GM18520 (cell line): ENCODE measurements at regions not wholly inside any gene's neighbourhood (a gene's known extent, or its start where the extent isn't known, plus 50 kb on each side); places are given as distances from the start of the nearest gene placed in this dataset.

Source experiments
- ATAC-seq: cut with Tn5 transposase; IDR thresholded peaks from one replicate; pipeline ENCODE4 v1.9.1; 2021; ENCODE audit not compliant: unreplicated experiment

GRCh38 chr1:80869299-80869698 lies 931.4 kb upstream of the ADGRL2 start:
- no peak for ATAC-seq

- no peak for ATAC-seq
These were observed 952.8 kb upstream of the ADGRL2 start for GRCh38 chr1:80847904-80848303.

- ATAC-seq, result no peak
These were observed 953.8 kb upstream of the ADGRL2 start for GRCh38 chr1:80846966-80847365.

- ATAC-seq, result no peak
These were observed 957.9 kb upstream of the ADGRL2 start for GRCh38 chr1:80842796-80843195.

GRCh38 chr1:80841261-80841660 lies 959.5 kb upstream of the ADGRL2 start:
- no peak for ATAC-seq

GRCh38 chr1:80837066-80837465 lies 963.7 kb upstream of the ADGRL2 start:
- ATAC-seq, result no peak

GRCh38 chr1:80836505-80836904 lies 964.2 kb upstream of the ADGRL2 start:
- ATAC-seq, result no peak

GRCh38 chr1:80827666-80828065 lies 973.1 kb upstream of the ADGRL2 start:
- no peak for ATAC-seq

- ATAC-seq, result no peak
These were observed 975.7 kb upstream of the ADGRL2 start for GRCh38 chr1:80825067-80825466.

- ATAC-seq, result no peak
These were observed 982.5 kb upstream of the ADGRL2 start for GRCh38 chr1:80818211-80818610.

- ATAC-seq, result no peak
These were observed 992.8 kb upstream of the ADGRL2 start for GRCh38 chr1:80807981-80808380.

- ATAC-seq, result no peak
These were observed 994.3 kb upstream of the ADGRL2 start for GRCh38 chr1:80806431-80806830.

- no peak for ATAC-seq
These were observed 999.0 kb upstream of the ADGRL2 start for GRCh38 chr1:80801695-80802094.

GRCh38 chr1:80799457-80799856 lies 1001.3 kb upstream of the ADGRL2 start:
- ATAC-seq, result no peak

- ATAC-seq, result no peak
These were observed 1021.5 kb upstream of the ADGRL2 start for GRCh38 chr1:80779275-80779674.

- no peak for ATAC-seq
These were observed 1022.5 kb upstream of the ADGRL2 start for GRCh38 chr1:80778094-80778840.

- no peak for ATAC-seq
These were observed 1024.5 kb upstream of the ADGRL2 start for GRCh38 chr1:80776266-80776665.

GRCh38 chr1:80769208-80769750 lies 1031.5 kb upstream of the ADGRL2 start:
- ATAC-seq, result no peak

GRCh38 chr1:80767711-80768110 lies 1033.0 kb upstream of the ADGRL2 start:
- ATAC-seq, result no peak

- no peak for ATAC-seq
These were observed 1041.4 kb upstream of the ADGRL2 start for GRCh38 chr1:80759354-80759753.

GRCh38 chr1:80755944-80756343 lies 1044.8 kb upstream of the ADGRL2 start:
- ATAC-seq, result no peak

- ATAC-seq, result no peak
These were observed 1049.5 kb upstream of the ADGRL2 start for GRCh38 chr1:80751204-80751603.
